Esophagus squamous epithelium (tissue), 4 donors: ENCODE measurements at regions not wholly inside any gene's neighbourhood (a gene's known extent, or its start where the extent isn't known, plus 50 kb on each side); places are given as distances from the start of the nearest gene placed in this dataset.

ENCODE experiments used
- POLR2A ChIP-seq, 4 donors: fragments of 450-650 bp; IDR thresholded peaks; one replicate each; pipeline ENCODE4 v1.6.1; 2017; ENCODE audit warnings: antibody characterized with exemption in 4 of 4, mild to moderate bottlenecking in 4 of 4, moderate library complexity in 3 of 4
- TF ChIP-seq, protein P1 (sequence below), 6 experiments: fragments of 450-650 bp in 4 of 6; fragments of 200-600 bp in 2 of 6; sonication (generic) in 2 of 6; IDR thresholded peaks; one replicate each; pipeline ENCODE4 v1.5.1; 2016 to 2019; ENCODE audit warnings: antibody characterized with exemption in 6 of 6, mild to moderate bottlenecking in 4 of 6, moderate library complexity in 4 of 6

DNA sequence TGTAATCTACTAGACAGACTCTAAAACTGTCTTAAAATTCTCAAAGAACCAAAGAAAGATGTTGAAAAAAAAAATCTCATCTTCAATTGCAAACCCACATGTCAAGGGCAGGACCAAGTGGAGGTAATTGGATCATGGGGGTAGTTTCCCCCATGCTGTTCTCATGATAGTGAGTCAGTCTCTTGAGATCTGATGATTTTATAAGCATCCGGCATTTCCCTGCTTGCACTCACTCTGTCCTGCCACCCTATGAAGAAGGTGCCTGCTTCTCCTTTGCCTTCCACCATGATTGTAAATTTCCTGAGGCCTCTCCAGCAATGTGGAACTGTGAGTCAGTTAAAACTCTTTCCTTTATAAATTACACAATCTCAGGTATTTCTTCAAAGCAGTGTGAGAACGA is 257.0 kb downstream of the HHIPL2 start:
- TF ChIP-seq, protein P1, sequence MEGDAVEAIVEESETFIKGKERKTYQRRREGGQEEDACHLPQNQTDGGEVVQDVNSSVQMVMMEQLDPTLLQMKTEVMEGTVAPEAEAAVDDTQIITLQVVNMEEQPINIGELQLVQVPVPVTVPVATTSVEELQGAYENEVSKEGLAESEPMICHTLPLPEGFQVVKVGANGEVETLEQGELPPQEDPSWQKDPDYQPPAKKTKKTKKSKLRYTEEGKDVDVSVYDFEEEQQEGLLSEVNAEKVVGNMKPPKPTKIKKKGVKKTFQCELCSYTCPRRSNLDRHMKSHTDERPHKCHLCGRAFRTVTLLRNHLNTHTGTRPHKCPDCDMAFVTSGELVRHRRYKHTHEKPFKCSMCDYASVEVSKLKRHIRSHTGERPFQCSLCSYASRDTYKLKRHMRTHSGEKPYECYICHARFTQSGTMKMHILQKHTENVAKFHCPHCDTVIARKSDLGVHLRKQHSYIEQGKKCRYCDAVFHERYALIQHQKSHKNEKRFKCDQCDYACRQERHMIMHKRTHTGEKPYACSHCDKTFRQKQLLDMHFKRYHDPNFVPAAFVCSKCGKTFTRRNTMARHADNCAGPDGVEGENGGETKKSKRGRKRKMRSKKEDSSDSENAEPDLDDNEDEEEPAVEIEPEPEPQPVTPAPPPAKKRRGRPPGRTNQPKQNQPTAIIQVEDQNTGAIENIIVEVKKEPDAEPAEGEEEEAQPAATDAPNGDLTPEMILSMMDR (IDR thresholded peaks at IDR 0.05): no peak
- TF ChIP-seq POLR2A (IDR thresholded peaks at IDR 0.05): no peak
